Inflammatory macrophage (primary cell): ENCODE measurements at regions not wholly inside any gene's neighbourhood (a gene's known extent, or its start where the extent isn't known, plus 50 kb on each side); places are given as distances from the start of the nearest gene placed in this dataset.
"Not testable (repeated sequence)": the region's sequence is repeated elsewhere in the genome, so short reads cannot be mapped to it uniquely, and the experiment has no call there.

Source experiments
- DNase-seq, 2 donors: peaks; one replicate each; pipeline ENCODE4 v3.0.0-alpha.2; 2020 to 2022

DNA sequence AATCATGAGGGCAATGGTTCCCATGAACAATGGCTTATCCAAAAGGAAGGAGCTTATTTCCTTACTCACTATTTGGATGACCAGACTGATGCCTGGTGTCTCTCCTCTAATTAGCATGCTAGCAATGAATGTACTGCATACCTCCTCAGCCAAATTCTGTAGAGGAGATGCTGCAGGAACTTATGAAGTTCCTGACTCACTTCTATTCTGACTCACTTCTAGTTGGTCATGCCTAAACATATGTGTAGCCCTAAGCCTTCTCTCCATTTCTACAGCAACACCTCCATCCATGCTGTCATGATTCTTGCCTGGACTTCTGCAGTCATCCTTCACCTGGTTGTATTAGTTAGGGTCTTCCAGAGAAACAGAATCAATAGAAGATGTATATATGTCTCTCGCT, 59.9 kb upstream of the MRPS9 start:
- DNase-seq: no peak

- not testable (repeated sequence) for DNase-seq
Observed at GRCh38 chr2:104979786-104980185, 58.1 kb upstream of the MRPS9 start.

DNA sequence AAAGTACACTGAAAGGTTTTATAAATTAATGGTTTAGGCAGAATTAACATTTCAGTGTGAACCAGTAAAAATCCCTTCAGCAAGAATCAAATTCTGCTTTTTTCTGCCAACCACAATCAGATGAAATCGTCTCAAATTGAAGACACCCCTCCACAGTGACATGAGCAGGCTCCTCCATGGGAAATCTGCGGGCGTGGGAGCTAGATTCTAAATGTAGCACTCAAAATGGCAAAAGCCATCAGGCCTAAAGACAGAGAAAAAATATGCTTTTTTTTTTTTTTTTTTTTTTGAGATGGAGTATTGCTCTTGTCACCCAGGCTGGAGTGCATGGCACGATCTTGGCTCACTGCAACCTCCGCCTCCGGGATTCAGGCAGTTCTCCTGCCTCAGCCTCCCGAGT, 55.8 kb upstream of the MRPS9 start:
- no peak for DNase-seq
